HG03045 (cell line): ENCODE measurements at regions not wholly inside any gene's neighbourhood (a gene's known extent, or its start where the extent isn't known, plus 50 kb on each side); places are given as distances from the start of the nearest gene placed in this dataset.

Source experiments
- ATAC-seq: cut with Tn5 transposase; IDR thresholded peaks from one replicate; pipeline ENCODE4 v1.9.1; 2021; ENCODE audit warnings: mild to moderate bottlenecking, moderate library complexity; ENCODE audit not compliant: unreplicated experiment

DNA sequence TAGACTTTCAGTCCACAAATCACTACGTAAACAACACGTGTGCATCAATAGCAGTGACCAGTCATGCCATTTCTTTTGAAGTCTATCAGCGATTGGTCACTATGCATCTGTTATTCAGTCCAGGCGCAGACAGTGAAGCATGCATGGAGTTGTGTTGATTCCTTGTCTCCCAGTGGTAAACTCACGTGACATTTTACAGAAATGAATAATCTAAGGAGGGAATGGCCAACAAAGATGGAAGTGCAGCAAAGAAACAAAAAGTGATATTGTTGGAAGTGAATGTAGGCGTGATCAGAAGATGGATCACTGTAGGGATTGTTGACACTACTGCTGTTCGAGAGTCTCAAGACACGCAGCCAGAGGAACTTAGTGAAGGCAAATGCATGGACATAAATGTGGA, 317.8 kb upstream of the MGAT5 start:
- ATAC-seq, result no peak

GRCh38 chr2:133936601-133937000, 317.3 kb upstream of the MGAT5 start:
- ATAC-seq, result no peak

- no peak for ATAC-seq
Measured at GRCh38 chr2:133937669-133938068, 316.2 kb upstream of the MGAT5 start.

DNA sequence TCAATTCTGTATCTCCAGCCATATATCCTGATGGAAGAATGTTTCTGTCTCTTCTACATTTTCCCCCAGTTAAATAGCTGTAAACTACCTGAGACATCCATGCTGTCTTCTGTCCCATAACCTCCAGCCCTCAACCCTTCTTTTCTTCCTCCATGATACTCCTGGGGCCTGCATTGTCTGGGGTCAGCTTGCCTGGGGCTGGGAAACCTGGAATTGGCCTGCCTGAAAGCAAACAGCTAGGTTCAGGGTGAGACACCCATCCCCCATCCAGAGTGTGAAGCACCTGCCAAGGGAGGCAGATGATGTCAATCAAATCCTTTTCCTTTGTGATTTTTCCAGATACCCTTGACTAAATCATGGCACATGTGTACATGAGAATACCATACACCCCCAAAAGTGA, 313.7 kb upstream of the MGAT5 start:
- no peak for ATAC-seq

DNA sequence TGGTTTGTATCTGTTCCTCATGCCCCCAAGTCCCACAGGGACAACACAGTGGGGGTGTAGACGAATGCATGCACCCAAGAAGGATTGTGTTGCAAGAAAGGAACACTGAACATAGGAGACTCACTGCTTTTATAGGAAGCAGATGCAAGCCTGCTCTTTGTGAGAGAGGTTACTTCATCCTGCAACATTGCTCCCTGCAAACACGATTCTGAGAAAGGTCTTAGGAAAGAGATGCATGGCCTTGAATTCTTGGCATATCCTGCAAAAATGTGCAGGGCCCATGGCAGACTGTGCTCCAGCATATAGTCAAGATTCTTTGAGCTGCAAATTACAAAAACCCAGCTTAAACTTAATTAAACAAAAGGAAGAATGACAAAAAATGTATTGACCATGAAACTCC, 312.2 kb upstream of the MGAT5 start:
- ATAC-seq, result no peak

- ATAC-seq, result no peak
Measured at GRCh38 chr2:133942398-133942797, 311.5 kb upstream of the MGAT5 start.

- ATAC-seq, result no peak
Measured at GRCh38 chr2:133943108-133943507, 310.8 kb upstream of the MGAT5 start.

- no peak for ATAC-seq
Measured at GRCh38 chr2:133945089-133945488, 308.8 kb upstream of the MGAT5 start.

DNA sequence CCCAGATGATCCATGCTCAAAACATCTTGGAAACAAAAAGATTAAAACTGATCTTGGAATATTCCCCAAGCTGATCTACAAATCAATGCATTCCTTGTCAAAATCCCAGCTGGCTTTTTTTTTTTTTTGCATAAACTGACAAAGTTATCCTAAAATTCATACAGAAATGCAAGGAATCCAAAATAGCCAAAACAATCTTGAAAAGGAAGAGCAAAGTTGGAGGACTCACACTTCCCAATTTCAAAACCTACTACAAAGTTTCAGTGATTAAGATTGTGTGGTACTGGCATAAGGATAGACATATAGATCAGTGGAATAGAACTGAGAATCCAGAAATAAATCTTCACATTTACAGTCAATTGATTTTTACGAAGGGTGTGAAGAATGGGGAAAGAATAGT, 306.8 kb upstream of the MGAT5 start:
- ATAC-seq, result no peak

DNA sequence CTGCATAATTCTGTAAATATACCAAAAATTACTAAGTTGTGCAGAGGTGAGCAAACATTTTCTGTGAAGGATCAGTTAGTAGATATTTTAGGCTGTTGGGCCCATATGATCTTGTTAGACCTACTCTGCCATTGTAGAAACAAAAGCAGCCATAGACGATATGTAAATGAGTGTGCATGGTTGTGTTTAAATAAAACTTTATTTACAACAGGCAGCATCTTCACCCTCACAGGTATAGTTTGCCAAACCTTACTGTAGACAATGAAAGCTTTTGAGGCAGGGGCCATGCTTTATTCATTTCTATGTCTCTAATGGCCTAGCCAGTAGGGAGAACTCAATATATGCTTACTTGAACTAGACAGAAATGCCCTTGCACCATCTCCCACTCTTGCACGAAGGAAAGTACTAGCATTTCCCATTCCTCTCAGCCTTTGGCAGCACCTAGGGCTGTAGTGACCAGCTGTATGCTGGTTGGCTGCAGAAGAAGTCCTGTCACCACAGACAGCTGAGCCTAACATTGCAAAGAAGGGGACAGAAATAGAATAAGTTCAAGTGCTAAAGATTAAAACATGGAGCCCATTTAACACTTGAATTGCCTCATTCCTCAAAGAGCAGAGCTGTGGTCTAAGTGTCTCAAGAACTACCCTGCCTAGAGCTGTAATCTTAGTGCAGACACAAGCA, 305.1 kb upstream of the MGAT5 start:
- ATAC-seq, result no peak

- no peak for ATAC-seq
Measured at GRCh38 chr2:133949595-133949994, 304.3 kb upstream of the MGAT5 start.

DNA sequence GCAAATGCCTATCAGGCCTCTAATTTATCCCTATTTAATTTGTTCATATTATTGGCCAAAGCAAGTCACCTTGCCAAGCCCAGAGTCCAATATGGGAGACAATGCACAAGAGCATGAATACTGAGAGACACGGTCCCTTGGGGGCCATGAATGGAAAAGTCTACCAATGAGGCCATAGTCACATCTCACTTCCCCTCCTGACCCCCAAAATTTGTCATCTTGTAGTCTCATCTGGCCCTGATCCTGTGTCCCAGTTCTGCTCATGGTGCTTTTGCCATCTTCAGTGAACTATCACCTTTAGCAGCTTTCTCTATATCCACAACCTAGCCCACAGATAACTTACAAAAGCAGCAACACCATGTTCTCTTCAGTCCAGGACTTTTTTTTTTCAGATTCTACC, 302.7 kb upstream of the MGAT5 start:
- no peak for ATAC-seq

DNA sequence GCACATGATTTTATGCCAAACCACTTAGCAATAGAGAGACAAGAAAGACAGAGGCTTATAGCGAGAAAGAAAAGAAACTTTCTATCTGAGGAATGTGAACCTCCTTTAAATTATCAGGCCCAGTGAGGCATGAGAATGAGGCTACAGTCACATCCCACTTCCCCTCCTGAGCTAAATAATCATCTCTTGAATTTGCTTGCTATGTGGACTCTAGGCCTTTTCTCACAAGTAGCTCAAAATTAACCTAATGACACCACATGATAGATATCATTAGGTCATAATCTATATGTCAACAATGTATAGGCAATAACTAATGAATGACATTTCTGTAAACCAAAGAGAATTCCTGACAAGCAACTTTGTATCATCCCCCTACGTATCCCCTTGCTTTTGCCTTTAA, 301.5 kb upstream of the MGAT5 start:
- ATAC-seq, result no peak

GRCh38 chr2:133952896-133953295, 301.0 kb upstream of the MGAT5 start:
- no peak for ATAC-seq

DNA sequence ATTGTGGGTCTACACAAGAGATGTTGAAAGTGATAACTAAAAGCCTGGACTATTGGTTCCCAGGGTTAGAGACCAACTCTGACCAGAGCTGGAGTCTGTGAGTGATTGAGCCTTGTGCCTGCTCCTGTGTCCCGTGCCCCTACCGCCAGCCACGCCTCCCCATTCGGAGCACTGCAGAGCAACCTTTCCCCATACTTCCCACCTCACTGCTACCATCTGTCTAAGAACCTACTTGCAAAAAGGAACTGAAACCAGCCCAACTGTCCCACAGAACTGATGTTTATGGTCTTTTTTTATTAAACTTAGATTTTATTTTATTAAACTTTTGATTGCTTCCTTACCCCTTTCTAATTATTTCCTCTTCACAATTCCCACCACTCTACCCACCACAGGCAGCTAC, 300.3 kb upstream of the MGAT5 start:
- peak; percentile 67 for ATAC-seq

DNA sequence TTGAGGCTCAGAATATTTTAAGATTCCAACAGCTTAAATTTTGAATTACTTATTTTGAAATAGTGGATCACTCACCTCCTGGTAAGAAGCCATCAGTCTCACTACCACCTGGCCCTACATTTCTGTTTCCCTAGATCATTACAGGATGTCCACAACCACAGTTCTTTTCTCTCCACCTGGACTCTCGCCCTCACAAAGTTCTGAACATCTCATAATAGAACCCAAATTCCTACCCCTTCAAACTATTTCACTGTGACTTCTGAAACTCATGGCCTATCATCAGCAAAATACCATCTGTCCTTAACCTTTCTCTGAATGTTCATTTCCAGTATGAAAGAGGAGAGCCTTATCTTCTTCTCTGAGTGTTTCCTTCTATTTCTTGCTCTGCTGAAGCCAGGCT, 299.2 kb upstream of the MGAT5 start:
- ATAC-seq, result no peak

DNA sequence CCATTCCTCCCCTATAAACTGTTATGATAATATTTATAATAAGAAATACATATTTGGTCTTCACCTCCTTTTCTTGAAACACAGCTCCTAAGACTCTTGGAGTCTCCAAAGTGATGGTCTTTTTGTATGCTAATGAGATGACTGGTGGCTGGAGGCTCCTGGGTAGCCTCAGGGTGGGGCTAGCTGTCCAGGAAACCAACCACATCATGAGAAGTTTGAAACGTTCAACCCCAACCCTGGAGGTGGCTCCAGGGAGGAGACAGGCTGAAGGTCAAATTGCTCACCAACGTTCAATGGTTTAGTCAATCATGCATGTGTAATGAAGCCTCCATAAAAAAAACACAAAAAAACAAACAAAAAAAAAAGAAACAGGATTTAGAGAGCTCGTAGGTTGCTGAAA, 298.7 kb upstream of the MGAT5 start:
- ATAC-seq, result no peak

GRCh38 chr2:133956434-133956935, 297.4 kb upstream of the MGAT5 start:
- no peak for ATAC-seq

GRCh38 chr2:133957724-133958480, 296.0 kb upstream of the MGAT5 start:
- ATAC-seq, result no peak

- ATAC-seq, result no peak
Measured at GRCh38 chr2:133959066-133959465, 294.8 kb upstream of the MGAT5 start.

GRCh38 chr2:133966720-133967304, 287.1 kb upstream of the MGAT5 start:
- ATAC-seq, result no peak

DNA sequence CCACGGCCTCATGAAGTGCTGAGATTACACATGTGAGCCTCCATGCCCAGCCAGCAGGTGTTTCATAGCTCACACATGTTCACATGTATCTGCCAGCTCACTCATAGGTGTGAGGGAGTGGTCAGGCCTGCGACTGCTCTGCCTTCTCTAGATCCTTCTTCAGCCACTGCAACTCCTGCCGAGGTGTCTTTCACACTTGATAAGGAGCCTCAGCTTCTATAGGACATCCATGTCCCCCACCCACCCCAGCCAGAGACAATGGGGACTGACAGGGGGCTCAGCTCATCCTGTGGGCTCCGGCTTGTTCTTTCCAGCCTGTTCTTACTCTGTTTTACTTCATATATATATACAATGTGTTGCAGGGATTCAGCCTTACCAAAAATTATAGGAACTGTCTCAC, 286.5 kb upstream of the MGAT5 start:
- no peak for ATAC-seq
